H1 (cell line): ENCODE measurements at regions not wholly inside any gene's neighbourhood (a gene's known extent, or its start where the extent isn't known, plus 50 kb on each side); places are given as distances from the start of the nearest gene placed in this dataset.

Experiments used
- CEBPB ChIP-seq: IDR thresholded peaks from 2 replicates; pipeline ENCODE4 v1.6.1; 2012; ENCODE audit warnings: low read depth, low read length
- EGR1 ChIP-seq: IDR thresholded peaks from 2 replicates; pipeline ENCODE4 v1.6.1; 2011; ENCODE audit warnings: low read depth, low read length, borderline replicate concordance
- JUND ChIP-seq: IDR thresholded peaks from 2 replicates; pipeline ENCODE4 v1.6.1; 2011; ENCODE audit warnings: mild to moderate bottlenecking, improper control_type of control experiment, low read length
- PHF8 ChIP-seq: fragments of 200-600 bp; sonication (generic); conservative IDR thresholded peaks from 2 replicates; pipeline ENCODE4 v1.7.1; 2012; ENCODE audit warnings: low read depth, mild to moderate bottlenecking, inconsistent platforms, low read length, moderate library complexity
- RNF2 ChIP-seq: fragments of 200-900, 300-1000 bp; sonication (generic); IDR thresholded peaks from 2 replicates; pipeline ENCODE4 v1.7.1; 2016; ENCODE audit warnings: borderline replicate concordance, low read depth, mild to moderate bottlenecking, antibody characterized with exemption, low read length; ENCODE audit not compliant: poor library complexity, severe bottlenecking; ENCODE audit errors: missing control alignments
- TF ChIP-seq, protein P1 (sequence below): fragments of 300-600 bp; sonication (generic); IDR thresholded peaks from 2 replicates; pipeline ENCODE4 v1.7.1; 2012; ENCODE audit warnings: low read length, moderate library complexity, mild to moderate bottlenecking, inconsistent platforms; ENCODE audit not compliant: insufficient replicate concordance
- TF ChIP-seq, protein P2 (sequence below), 3 experiments: IDR thresholded peaks; 1 replicate in 2 of 3; 2 replicates in 1 of 3; pipeline versions ENCODE4 v1.5.1 to v1.6.1; 2011; ENCODE audit warnings: low read length in 3 of 3, mild to moderate bottlenecking in 3 of 3, inconsistent platforms in 2 of 3, low read depth in 1 of 3, moderate library complexity in 1 of 3; ENCODE audit not compliant: insufficient read depth in 1 of 3; ENCODE audit errors: control extremely low read depth in 1 of 3
- TF ChIP-seq, protein P3 (sequence below): IDR thresholded peaks from 2 replicates; pipeline ENCODE4 v1.6.1; 2012; ENCODE audit warnings: inconsistent platforms

DNA sequence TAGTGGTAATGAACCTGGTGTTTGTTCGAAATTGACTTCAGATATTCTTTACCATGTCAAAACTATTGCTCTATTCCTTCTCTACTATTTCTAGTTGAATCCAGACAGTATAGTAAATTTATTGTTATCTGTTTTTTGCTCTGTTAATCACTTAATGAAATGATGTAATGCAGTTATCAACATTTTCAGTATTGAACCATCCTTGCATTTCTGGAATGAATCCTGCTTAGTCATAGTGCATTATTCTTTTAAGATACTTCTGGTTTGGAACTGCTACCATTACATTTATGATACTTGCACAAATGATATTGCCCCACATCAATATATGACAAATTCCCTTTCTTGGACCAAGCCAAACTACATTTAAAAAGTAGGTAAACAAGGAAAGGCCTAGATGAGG, 554.0 kb upstream of the KLF4 start (continued):
- TF ChIP-seq, protein P1, sequence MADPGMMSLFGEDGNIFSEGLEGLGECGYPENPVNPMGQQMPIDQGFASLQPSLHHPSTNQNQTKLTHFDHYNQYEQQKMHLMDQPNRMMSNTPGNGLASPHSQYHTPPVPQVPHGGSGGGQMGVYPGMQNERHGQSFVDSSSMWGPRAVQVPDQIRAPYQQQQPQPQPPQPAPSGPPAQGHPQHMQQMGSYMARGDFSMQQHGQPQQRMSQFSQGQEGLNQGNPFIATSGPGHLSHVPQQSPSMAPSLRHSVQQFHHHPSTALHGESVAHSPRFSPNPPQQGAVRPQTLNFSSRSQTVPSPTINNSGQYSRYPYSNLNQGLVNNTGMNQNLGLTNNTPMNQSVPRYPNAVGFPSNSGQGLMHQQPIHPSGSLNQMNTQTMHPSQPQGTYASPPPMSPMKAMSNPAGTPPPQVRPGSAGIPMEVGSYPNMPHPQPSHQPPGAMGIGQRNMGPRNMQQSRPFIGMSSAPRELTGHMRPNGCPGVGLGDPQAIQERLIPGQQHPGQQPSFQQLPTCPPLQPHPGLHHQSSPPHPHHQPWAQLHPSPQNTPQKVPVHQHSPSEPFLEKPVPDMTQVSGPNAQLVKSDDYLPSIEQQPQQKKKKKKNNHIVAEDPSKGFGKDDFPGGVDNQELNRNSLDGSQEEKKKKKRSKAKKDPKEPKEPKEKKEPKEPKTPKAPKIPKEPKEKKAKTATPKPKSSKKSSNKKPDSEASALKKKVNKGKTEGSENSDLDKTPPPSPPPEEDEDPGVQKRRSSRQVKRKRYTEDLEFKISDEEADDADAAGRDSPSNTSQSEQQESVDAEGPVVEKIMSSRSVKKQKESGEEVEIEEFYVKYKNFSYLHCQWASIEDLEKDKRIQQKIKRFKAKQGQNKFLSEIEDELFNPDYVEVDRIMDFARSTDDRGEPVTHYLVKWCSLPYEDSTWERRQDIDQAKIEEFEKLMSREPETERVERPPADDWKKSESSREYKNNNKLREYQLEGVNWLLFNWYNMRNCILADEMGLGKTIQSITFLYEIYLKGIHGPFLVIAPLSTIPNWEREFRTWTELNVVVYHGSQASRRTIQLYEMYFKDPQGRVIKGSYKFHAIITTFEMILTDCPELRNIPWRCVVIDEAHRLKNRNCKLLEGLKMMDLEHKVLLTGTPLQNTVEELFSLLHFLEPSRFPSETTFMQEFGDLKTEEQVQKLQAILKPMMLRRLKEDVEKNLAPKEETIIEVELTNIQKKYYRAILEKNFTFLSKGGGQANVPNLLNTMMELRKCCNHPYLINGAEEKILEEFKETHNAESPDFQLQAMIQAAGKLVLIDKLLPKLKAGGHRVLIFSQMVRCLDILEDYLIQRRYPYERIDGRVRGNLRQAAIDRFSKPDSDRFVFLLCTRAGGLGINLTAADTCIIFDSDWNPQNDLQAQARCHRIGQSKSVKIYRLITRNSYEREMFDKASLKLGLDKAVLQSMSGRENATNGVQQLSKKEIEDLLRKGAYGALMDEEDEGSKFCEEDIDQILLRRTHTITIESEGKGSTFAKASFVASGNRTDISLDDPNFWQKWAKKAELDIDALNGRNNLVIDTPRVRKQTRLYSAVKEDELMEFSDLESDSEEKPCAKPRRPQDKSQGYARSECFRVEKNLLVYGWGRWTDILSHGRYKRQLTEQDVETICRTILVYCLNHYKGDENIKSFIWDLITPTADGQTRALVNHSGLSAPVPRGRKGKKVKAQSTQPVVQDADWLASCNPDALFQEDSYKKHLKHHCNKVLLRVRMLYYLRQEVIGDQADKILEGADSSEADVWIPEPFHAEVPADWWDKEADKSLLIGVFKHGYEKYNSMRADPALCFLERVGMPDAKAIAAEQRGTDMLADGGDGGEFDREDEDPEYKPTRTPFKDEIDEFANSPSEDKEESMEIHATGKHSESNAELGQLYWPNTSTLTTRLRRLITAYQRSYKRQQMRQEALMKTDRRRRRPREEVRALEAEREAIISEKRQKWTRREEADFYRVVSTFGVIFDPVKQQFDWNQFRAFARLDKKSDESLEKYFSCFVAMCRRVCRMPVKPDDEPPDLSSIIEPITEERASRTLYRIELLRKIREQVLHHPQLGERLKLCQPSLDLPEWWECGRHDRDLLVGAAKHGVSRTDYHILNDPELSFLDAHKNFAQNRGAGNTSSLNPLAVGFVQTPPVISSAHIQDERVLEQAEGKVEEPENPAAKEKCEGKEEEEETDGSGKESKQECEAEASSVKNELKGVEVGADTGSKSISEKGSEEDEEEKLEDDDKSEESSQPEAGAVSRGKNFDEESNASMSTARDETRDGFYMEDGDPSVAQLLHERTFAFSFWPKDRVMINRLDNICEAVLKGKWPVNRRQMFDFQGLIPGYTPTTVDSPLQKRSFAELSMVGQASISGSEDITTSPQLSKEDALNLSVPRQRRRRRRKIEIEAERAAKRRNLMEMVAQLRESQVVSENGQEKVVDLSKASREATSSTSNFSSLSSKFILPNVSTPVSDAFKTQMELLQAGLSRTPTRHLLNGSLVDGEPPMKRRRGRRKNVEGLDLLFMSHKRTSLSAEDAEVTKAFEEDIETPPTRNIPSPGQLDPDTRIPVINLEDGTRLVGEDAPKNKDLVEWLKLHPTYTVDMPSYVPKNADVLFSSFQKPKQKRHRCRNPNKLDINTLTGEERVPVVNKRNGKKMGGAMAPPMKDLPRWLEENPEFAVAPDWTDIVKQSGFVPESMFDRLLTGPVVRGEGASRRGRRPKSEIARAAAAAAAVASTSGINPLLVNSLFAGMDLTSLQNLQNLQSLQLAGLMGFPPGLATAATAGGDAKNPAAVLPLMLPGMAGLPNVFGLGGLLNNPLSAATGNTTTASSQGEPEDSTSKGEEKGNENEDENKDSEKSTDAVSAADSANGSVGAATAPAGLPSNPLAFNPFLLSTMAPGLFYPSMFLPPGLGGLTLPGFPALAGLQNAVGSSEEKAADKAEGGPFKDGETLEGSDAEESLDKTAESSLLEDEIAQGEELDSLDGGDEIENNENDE, result no peak
- no peak for TF ChIP-seq CEBPB
- TF ChIP-seq, protein P2, sequence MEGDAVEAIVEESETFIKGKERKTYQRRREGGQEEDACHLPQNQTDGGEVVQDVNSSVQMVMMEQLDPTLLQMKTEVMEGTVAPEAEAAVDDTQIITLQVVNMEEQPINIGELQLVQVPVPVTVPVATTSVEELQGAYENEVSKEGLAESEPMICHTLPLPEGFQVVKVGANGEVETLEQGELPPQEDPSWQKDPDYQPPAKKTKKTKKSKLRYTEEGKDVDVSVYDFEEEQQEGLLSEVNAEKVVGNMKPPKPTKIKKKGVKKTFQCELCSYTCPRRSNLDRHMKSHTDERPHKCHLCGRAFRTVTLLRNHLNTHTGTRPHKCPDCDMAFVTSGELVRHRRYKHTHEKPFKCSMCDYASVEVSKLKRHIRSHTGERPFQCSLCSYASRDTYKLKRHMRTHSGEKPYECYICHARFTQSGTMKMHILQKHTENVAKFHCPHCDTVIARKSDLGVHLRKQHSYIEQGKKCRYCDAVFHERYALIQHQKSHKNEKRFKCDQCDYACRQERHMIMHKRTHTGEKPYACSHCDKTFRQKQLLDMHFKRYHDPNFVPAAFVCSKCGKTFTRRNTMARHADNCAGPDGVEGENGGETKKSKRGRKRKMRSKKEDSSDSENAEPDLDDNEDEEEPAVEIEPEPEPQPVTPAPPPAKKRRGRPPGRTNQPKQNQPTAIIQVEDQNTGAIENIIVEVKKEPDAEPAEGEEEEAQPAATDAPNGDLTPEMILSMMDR (IDR thresholded peaks at IDR 0.05; ENCODE audit: control extremely low read depth in 1 of 3, insufficient read depth in 1 of 3, low read depth in 1 of 3, low read length in 3 of 3), result no peak
- TF ChIP-seq RNF2, result no peak
- no peak for TF ChIP-seq PHF8
- TF ChIP-seq EGR1, result no peak
- TF ChIP-seq, protein P3, sequence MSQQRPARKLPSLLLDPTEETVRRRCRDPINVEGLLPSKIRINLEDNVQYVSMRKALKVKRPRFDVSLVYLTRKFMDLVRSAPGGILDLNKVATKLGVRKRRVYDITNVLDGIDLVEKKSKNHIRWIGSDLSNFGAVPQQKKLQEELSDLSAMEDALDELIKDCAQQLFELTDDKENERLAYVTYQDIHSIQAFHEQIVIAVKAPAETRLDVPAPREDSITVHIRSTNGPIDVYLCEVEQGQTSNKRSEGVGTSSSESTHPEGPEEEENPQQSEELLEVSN, result no peak
- no peak for TF ChIP-seq JUND
